Amniotic epithelial cell (primary cell): ENCODE measurements at regions not wholly inside any gene's neighbourhood (a gene's known extent, or its start where the extent isn't known, plus 50 kb on each side); places are given as distances from the start of the nearest gene placed in this dataset.
"Not testable (repeated sequence)": the region's sequence is repeated elsewhere in the genome, so short reads cannot be mapped to it uniquely, and the experiment has no call there.

ENCODE experiments used
- DNase-seq: peaks from one replicate; pipeline ENCODE4 v3.0.0-alpha.2; 2010; ENCODE audit warnings: low read depth

DNA sequence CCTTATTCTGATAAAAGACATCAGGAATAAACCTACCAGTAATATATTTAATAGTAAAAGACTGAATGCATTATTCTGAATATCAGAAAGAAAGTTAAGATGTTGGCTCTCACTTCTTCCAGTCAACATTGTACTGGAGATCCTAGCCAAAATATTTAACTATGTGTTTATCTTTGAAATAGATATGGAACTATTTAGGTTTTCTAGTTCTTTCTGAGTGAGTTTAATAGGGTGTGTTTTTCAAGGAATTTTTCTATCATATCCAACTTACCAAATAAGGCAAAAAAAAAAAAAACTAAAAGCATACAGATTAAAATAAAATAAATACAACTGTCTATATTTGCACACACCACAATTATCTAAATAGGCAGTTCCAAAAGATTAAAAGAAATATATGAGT is 478.9 kb upstream of the LMO3 start:
- no peak for DNase-seq

DNA sequence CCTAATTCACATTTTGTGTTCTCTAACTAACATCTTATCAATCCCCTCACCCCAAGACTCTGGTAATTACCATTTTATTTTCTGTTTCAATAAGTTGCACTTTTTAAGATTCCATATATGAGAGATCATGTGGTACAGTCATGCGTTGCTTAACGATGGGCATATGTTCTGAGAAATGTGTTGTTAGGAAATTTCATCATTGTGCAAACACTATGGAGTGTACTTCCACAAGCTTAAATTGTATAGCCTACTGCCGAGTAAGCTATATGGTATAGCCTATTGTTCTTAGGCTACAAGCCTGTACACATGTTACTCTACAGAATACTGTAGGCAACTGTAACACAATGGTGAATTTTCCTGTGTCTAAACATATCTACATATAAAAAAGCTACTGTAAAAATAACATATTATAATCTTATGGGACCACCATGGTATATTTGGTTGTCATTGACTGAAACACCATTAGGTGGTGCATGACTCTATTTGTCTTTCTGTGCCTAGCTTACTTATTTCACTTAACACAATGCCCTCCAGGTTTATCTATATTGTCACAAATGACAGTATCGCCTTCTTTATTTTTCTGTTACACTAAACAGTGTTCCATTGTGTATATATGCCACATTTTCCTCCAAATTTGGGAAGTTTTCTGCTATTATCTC is 473.4 kb upstream of the LMO3 start:
- no peak for DNase-seq

GRCh38 chr12:17077594-17077993 is 471.6 kb upstream of the LMO3 start:
- DNase-seq = no peak

- no peak for DNase-seq
These were observed 470.8 kb upstream of the LMO3 start for GRCh38 chr12:17076811-17077210.

- no peak for DNase-seq
These were observed 470.2 kb upstream of the LMO3 start for GRCh38 chr12:17076028-17076744.

- DNase-seq = no peak
These were observed 458.9 kb upstream of the LMO3 start for GRCh38 chr12:17064834-17065233.

GRCh38 chr12:17062267-17063036 is 456.5 kb upstream of the LMO3 start:
- peak; percentile 2 for DNase-seq

DNA sequence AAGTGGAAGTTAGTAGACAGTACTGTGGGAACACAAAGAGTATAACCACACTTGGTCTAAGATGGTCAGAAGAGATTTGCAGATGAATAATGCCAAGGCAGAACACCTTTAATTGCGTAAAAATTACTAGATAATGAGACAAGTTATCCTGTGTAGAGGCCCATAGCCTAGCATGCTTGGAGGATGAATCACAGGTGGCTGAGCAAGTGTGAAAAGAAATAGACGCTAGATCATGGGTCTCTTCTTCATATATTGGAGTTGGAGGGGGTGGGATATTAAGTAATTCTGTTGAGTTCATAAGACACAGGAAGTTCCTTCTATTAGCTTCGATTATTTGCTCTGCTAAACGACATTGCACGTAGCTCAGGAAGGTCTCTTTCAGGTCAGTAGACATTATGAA is 454.3 kb upstream of the LMO3 start:
- no peak for DNase-seq

DNA sequence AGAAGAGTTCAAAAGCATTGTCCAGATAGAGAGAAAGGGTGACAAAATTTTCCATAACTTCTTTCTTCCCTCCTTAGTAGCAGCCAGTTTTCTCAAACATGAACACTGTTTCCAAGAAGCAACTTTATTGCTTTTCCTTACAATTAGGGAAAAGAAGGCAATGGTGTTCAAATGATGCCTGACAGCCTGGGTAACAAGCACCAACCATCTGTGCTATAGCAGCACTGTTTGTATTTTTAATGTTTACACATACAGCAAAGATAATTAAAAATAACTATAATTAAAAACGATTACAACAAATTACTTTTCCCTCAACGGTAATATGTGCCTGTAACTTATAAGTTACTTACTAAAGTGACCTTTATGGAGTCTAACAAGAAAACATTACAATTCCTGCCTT is 450.6 kb upstream of the LMO3 start:
- no peak for DNase-seq

DNA sequence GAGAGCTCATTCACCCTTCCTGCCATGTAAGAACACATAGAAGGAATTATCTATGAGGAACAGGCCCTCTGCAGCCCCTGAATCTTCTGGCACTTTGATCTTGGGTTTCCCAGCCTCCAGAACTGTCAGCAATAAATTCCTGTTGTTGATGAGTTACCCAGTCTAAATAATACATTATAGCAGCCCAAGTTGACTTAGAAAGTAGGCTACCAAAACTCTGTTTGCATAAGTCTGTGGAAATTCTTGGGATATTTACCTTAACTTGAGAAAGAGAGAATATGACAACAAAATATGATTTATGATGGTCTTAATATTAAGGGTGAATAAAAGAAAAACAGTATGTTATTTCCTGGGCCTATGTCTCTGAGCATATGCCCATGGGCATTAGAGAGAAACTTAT is 433.0 kb upstream of the LMO3 start:
- no peak for DNase-seq

DNA sequence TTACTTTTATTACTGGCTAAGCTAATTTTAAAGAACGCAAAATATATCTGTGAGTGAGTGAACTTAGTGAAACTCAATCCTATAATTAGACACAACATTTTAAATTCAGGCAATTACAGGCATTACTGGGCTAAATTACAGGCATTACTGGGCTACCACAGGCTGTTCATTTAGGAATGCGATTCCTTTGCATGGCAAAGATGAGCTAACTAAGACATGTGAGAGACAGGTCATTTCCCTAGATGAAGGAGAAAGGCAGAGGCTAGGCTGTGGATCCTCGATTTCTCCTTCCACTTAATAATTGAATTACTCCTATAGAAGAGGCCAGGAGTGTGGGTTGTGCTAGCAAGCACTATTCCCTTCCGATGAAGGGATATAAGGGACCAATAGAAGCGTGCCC is 429.4 kb upstream of the LMO3 start:
- no peak for DNase-seq

- no peak for DNase-seq
These were observed 424.4 kb upstream of the LMO3 start for GRCh38 chr12:17030338-17030737.

DNA sequence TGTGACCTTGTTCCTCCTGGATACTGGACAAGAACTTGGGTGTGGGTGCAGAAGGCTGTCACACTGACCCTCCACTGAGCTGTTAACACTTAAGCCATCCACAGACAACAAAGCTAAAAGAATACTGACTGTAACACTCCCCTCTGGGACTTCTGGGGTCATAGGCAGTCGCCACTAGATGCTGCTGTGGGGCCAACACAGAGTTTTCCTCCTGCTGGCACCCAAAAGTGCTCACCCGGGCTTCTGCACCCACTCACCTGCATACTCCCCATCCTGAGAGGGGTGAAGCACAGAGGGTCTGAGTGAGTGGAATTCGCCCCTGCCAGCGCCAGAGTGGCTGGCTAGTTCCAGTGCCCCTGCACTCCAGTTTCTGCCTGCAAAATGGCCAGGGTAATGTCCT is 422.4 kb upstream of the LMO3 start:
- DNase-seq = no peak

DNA sequence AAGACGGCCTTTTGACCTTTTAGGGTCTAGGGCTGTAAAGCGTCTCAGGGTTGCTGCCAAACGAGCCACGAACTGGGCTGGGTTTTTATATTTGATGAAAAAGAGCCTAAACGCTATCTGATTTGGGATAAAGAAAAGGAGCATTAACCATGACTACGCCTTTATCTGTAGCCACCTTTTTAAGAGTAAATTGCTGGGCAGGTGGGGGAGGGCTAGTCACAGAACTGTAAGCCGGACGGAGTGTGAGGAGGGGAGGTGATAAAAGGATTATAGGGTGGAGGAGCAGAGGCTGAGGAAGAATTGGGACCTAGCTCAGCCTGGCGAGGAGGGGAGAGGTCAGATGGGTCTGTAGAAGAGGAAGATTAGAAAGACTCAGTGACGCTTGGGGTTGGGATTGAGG is 419.5 kb upstream of the LMO3 start:
- DNase-seq = not testable (repeated sequence)

DNA sequence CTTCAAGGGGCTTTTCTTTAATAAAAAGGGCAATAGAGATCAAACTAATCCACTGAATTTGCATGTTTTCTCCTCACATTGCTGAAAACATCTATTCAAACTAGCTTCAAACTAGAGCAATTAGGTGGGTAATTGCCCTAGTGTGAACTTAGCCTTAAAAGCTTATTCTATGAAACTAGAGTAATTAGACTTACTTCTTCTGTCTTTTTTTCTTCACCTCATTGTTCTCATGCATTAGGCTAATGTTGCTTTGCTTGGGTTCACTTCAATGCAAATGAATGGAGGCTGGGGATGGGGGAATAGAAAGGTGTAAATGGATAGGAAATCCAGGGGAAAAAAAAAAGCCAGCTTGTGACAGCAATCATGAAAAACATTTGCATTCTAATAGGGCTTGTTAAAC is 414.8 kb upstream of the LMO3 start:
- no peak for DNase-seq

DNA sequence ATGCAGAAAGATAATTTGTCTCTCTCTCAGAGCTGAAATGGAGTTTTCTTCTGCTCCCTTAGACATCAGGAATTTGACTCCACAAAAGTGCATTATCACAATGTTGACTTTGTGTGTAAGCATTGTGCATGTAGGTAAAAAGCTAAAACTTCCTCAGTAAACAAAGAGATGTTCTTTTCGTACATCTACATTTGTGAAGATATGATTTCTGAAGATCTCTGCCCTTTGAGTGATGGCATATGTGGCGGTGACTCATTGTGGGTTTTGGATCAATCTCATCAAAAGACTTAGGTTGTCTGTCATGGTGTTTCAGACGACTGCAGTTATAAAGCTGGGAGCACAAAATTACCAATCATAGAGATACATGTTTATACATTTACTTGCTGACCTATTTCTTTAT is 411.4 kb upstream of the LMO3 start:
- DNase-seq = no peak

DNA sequence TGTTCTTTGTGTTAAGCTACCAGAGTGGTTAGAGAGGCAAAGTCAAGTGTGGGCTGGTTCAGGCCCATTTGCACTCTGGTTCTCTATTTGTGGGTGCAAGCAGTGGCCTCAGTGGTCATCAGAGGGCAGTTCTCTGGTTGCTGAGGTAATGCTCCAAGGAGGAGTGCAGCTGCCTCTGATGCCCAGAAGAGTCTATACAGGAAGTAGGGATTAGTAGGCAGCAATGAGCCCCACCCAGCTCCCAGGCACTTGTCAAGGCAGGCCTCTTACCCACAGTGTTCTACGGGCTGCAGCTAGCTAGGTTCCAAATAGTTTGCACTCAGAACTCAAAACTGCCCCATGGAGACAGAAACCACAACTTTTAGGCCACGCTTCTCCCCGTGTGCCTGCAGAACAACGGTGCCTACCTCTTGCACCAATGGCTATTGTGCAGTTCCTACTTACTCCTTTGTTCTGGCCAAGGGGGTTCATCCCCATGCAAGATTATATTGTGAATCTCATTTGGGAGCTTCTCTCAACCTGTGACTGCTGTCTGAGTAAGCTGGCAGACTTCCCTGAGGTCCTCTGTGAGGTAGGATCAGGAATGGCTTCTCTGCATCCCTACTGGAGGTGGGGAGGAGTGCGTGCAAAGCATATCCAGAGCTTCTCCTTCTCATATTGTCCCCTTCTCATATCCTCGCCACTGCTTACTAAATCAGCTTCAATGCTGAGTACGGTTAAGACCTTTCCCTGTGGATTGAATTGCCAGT is 410.3 kb upstream of the LMO3 start:
- DNase-seq = no peak

- DNase-seq = no peak
These were observed 409.5 kb upstream of the LMO3 start for GRCh38 chr12:17015501-17015900.

- DNase-seq = not testable (repeated sequence)
These were observed 401.6 kb upstream of the LMO3 start for GRCh38 chr12:17007442-17008040.

GRCh38 chr12:16998538-16998937 is 392.6 kb upstream of the LMO3 start:
- not testable (repeated sequence) for DNase-seq

DNA sequence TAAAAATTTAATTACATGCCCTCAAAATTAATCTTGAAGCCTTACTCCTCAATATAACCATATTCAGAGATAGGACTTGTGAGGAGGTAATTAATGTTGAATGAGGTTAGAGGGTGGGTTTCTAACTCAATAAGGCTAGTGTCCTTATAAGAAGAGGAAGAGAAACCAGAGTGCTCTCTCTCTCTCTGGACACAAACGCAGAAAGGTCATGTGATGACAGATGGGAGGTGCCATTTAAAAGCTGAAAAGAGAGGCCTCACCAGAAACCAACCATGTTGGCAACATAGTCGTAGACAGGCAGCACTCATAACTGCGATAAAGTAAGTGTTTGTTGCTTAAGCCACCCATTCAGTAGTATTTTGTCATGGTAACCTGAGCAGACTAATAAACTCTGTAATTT is 378.5 kb upstream of the LMO3 start:
- DNase-seq = no peak
